Stromal cell of bone marrow (primary cell): ENCODE measurements at regions not wholly inside any gene's neighbourhood (a gene's known extent, or its start where the extent isn't known, plus 50 kb on each side); places are given as distances from the start of the nearest gene placed in this dataset.
"Not testable (repeated sequence)": the region's sequence is repeated elsewhere in the genome, so short reads cannot be mapped to it uniquely, and the experiment has no call there.

Experiments
- DNase-seq: peaks from one replicate; pipeline ENCODE4 v3.0.0-alpha.2; 2012; ENCODE audit warnings: low read depth

- DNase-seq, result peak; percentile 75
Observed at GRCh38 chr17:30586818-30587595, 109.8 kb downstream of the GOSR1 start.

GRCh38 chr17:30584810-30585209 lies 107.6 kb downstream of the GOSR1 start:
- DNase-seq, result no peak

GRCh38 chr17:30580916-30581315 lies 103.7 kb downstream of the GOSR1 start:
- no peak for DNase-seq

DNA sequence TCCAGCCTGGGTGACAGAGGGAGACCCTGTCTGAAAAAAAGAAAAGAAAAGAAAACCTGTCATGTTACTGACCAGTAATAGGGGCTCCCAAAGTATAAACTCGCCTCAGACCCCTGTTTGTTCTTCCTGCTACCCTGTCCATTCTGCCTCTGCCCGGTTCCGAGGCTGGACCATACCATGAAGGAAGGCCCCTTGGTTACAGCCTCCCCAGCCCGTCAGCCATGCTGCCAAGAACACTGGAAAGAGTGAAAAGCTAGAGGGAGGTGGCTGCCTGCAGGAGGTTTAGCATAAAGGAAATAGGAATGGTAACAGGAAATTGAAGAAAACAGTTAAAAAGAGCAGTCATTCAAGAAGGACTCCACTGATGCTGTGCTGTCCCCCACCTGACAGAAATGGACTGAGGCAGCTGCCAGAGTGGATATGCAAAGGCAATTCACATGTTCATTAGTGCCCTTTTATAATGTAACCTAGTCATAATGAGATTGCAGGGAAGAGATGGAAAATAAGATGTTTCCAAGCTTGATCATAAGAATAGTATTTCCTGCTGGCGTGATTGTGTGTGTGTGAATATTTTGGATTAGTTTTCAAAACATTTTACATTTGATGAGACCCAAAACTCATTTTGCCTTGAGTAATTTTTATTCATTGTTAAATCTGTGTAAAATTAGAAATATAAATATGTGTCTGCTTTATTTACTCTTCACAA lies 102.6 kb downstream of the GOSR1 start:
- no peak for DNase-seq

- DNase-seq, result not testable (repeated sequence)
Observed at GRCh38 chr17:30578015-30578717, 101.0 kb downstream of the GOSR1 start.
